GM23248 (cell line): ENCODE measurements at regions not wholly inside any gene's neighbourhood (a gene's known extent, or its start where the extent isn't known, plus 50 kb on each side); places are given as distances from the start of the nearest gene placed in this dataset.

Experiments
- EZH2 ChIP-seq: fragments of 200-600 bp; sonication (generic); IDR thresholded peaks from 2 replicates; pipeline ENCODE4 v1.6.1; 2018; ENCODE audit warnings: antibody characterized with exemption, mild to moderate bottlenecking; ENCODE audit not compliant: insufficient read depth, poor library complexity, severe bottlenecking
- EZH2phosphoT487 ChIP-seq: fragments of 200-600 bp; sonication (generic); IDR thresholded peaks from 2 replicates; pipeline ENCODE4 v1.6.1; 2018; ENCODE audit warnings: antibody characterized with exemption, moderate library complexity, mild to moderate bottlenecking, low read depth; ENCODE audit not compliant: insufficient read depth

- TF ChIP-seq EZH2 (no peak), EZH2phosphoT487 (no peak)
Observed at GRCh38 chr9:88307136-88307535, 81.1 kb upstream of the SPIN1 start.
